ENCODE measurements at regions not wholly inside any gene's neighbourhood (a gene's known extent, or its start where the extent isn't known, plus 50 kb on each side); places are given as distances from the start of the nearest gene placed in this dataset.

- Histone ChIP-seq H3K4me3 (ENCODE audit: low read depth in 1 of 2, low read length in 2 of 2) (no peak overlapping the region), H3K27me3 (ENCODE audit: control insufficient read depth in 1 of 2, insufficient read depth in 2 of 2, low read length in 2 of 2) (no peaks in the 10 kb centered on the region), H3K4me1 (ENCODE audit: control insufficient read depth in 1 of 2, insufficient read depth in 2 of 2, low read length in 2 of 2) (no peaks in the 10 kb centered on the region), H3K9ac (ENCODE audit: low read depth in 1 of 2, low read length in 2 of 2) (no peak overlapping the region), H3K9me3 (ENCODE audit: control insufficient read depth in 1 of 2, low read length in 2 of 2) (no peaks in the 10 kb centered on the region), H3K27ac (ENCODE audit: low read depth, low read length) (no peak overlapping the region), H3K36me3 (ENCODE audit: control insufficient read depth in 1 of 2, insufficient read depth in 2 of 2, low read length in 2 of 2) (no peaks in the 10 kb centered on the region)
Measured at GRCh38 chr4:138770818-138771217, 244.8 kb upstream of the NOCT start.

- Histone ChIP-seq H3K27ac (ENCODE audit: low read depth, low read length) (no peak overlapping the region), H3K36me3 (ENCODE audit: control insufficient read depth in 1 of 2, insufficient read depth in 2 of 2, low read length in 2 of 2) (no peaks in the 10 kb centered on the region)
Measured at GRCh38 chr4:138766332-138766731, 249.2 kb upstream of the NOCT start.

GRCh38 chr4:138765442-138765841, 250.1 kb upstream of the NOCT start:
- no peak overlapping the region for H3K4me3 ChIP-seq (ENCODE audit: low read depth in 1 of 2, low read length in 2 of 2)
- no peaks in the 10 kb centered on the region for H3K27me3 ChIP-seq (ENCODE audit: control insufficient read depth in 1 of 2, insufficient read depth in 2 of 2, low read length in 2 of 2)
- H3K36me3 ChIP-seq (ENCODE audit: control insufficient read depth in 1 of 2, insufficient read depth in 2 of 2, low read length in 2 of 2), result no peaks in the 10 kb centered on the region
- no peak overlapping the region for H3K27ac ChIP-seq (ENCODE audit: low read depth, low read length)
- H3K4me1 ChIP-seq (ENCODE audit: control insufficient read depth in 1 of 2, insufficient read depth in 2 of 2, low read length in 2 of 2), result no peaks in the 10 kb centered on the region
- no peaks in the 10 kb centered on the region for H3K9me3 ChIP-seq (ENCODE audit: control insufficient read depth in 1 of 2, low read length in 2 of 2)
- H3K9ac ChIP-seq (ENCODE audit: low read depth in 1 of 2, low read length in 2 of 2), result no peak overlapping the region

More at GRCh38 chr4:138766332-138766731, 249.2 kb upstream of the NOCT start:
- Histone ChIP-seq H3K4me1 (ENCODE audit: control insufficient read depth in 1 of 2, insufficient read depth in 2 of 2, low read length in 2 of 2) (no peaks in the 10 kb centered on the region), H3K9me3 (ENCODE audit: control insufficient read depth in 1 of 2, low read length in 2 of 2) (no peaks in the 10 kb centered on the region), H3K27me3 (ENCODE audit: control insufficient read depth in 1 of 2, insufficient read depth in 2 of 2, low read length in 2 of 2) (no peaks in the 10 kb centered on the region), H3K9ac (ENCODE audit: low read depth in 1 of 2, low read length in 2 of 2) (no peak overlapping the region), H3K4me3 (ENCODE audit: low read depth in 1 of 2, low read length in 2 of 2) (no peak overlapping the region)

GRCh38 chr4:138761638-138762220, 253.9 kb upstream of the NOCT start:
- no peak overlapping the region for H3K27ac ChIP-seq (ENCODE audit: low read depth, low read length)
- no peaks in the 10 kb centered on the region for H3K9me3 ChIP-seq (ENCODE audit: control insufficient read depth in 1 of 2, low read length in 2 of 2)
- no peaks in the 10 kb centered on the region for H3K27me3 ChIP-seq (ENCODE audit: control insufficient read depth in 1 of 2, insufficient read depth in 2 of 2, low read length in 2 of 2)
- H3K9ac ChIP-seq (ENCODE audit: low read depth in 1 of 2, low read length in 2 of 2), result no peak overlapping the region
- H3K4me3 ChIP-seq (ENCODE audit: low read depth in 1 of 2, low read length in 2 of 2), result no peak overlapping the region
- H3K4me1 ChIP-seq (ENCODE audit: control insufficient read depth in 1 of 2, insufficient read depth in 2 of 2, low read length in 2 of 2), result no peaks in the 10 kb centered on the region
- no peaks in the 10 kb centered on the region for H3K36me3 ChIP-seq (ENCODE audit: control insufficient read depth in 1 of 2, insufficient read depth in 2 of 2, low read length in 2 of 2)

GRCh38 chr4:138759554-138759902, 256.1 kb upstream of the NOCT start:
- Histone ChIP-seq H3K27ac (ENCODE audit: low read depth, low read length) (no peak overlapping the region), H3K4me3 (ENCODE audit: low read depth in 1 of 2, low read length in 2 of 2) (no peak overlapping the region), H3K9me3 (ENCODE audit: control insufficient read depth in 1 of 2, low read length in 2 of 2) (no peaks in the 10 kb centered on the region), H3K9ac (ENCODE audit: low read depth in 1 of 2, low read length in 2 of 2) (no peak overlapping the region), H3K4me1 (ENCODE audit: control insufficient read depth in 1 of 2, insufficient read depth in 2 of 2, low read length in 2 of 2) (no peaks in the 10 kb centered on the region), H3K36me3 (ENCODE audit: control insufficient read depth in 1 of 2, insufficient read depth in 2 of 2, low read length in 2 of 2) (no peaks in the 10 kb centered on the region), H3K27me3 (ENCODE audit: control insufficient read depth in 1 of 2, insufficient read depth in 2 of 2, low read length in 2 of 2) (no peaks in the 10 kb centered on the region)

GRCh38 chr4:138758876-138759553, 256.6 kb upstream of the NOCT start:
- Histone ChIP-seq H3K4me3 (ENCODE audit: low read depth in 1 of 2, low read length in 2 of 2) (no peak overlapping the region), H3K4me1 (ENCODE audit: control insufficient read depth in 1 of 2, insufficient read depth in 2 of 2, low read length in 2 of 2) (no peaks in the 10 kb centered on the region), H3K36me3 (ENCODE audit: control insufficient read depth in 1 of 2, insufficient read depth in 2 of 2, low read length in 2 of 2) (no peaks in the 10 kb centered on the region), H3K9ac (ENCODE audit: low read depth in 1 of 2, low read length in 2 of 2) (no peak overlapping the region), H3K27ac (ENCODE audit: low read depth, low read length) (no peak overlapping the region), H3K9me3 (ENCODE audit: control insufficient read depth in 1 of 2, low read length in 2 of 2) (no peaks in the 10 kb centered on the region), H3K27me3 (ENCODE audit: control insufficient read depth in 1 of 2, insufficient read depth in 2 of 2, low read length in 2 of 2) (no peaks in the 10 kb centered on the region)

- H3K9me3 ChIP-seq (ENCODE audit: control insufficient read depth in 1 of 2, low read length in 2 of 2), result no peaks in the 10 kb centered on the region
Measured at GRCh38 chr4:138758196-138758595, 257.4 kb upstream of the NOCT start.

GRCh38 chr4:138757432-138757831, 258.1 kb upstream of the NOCT start:
- no peaks in the 10 kb centered on the region for H3K9me3 ChIP-seq (ENCODE audit: control insufficient read depth in 1 of 2, low read length in 2 of 2)
- no peaks in the 10 kb centered on the region for H3K4me1 ChIP-seq (ENCODE audit: control insufficient read depth in 1 of 2, insufficient read depth in 2 of 2, low read length in 2 of 2)
- H3K27ac ChIP-seq (ENCODE audit: low read depth, low read length), result no peak overlapping the region
- H3K9ac ChIP-seq (ENCODE audit: low read depth in 1 of 2, low read length in 2 of 2), result no peak overlapping the region
- no peaks in the 10 kb centered on the region for H3K36me3 ChIP-seq (ENCODE audit: control insufficient read depth in 1 of 2, insufficient read depth in 2 of 2, low read length in 2 of 2)
- no peaks in the 10 kb centered on the region for H3K27me3 ChIP-seq (ENCODE audit: control insufficient read depth in 1 of 2, insufficient read depth in 2 of 2, low read length in 2 of 2)
- H3K4me3 ChIP-seq (ENCODE audit: low read depth in 1 of 2, low read length in 2 of 2), result no peak overlapping the region

More at GRCh38 chr4:138758196-138758595, 257.4 kb upstream of the NOCT start:
- no peak overlapping the region for H3K27ac ChIP-seq (ENCODE audit: low read depth, low read length)
- no peaks in the 10 kb centered on the region for H3K36me3 ChIP-seq (ENCODE audit: control insufficient read depth in 1 of 2, insufficient read depth in 2 of 2, low read length in 2 of 2)
- no peaks in the 10 kb centered on the region for H3K27me3 ChIP-seq (ENCODE audit: control insufficient read depth in 1 of 2, insufficient read depth in 2 of 2, low read length in 2 of 2)
- H3K4me3 ChIP-seq (ENCODE audit: low read depth in 1 of 2, low read length in 2 of 2), result no peak overlapping the region
- H3K9ac ChIP-seq (ENCODE audit: low read depth in 1 of 2, low read length in 2 of 2), result no peak overlapping the region
- no peaks in the 10 kb centered on the region for H3K4me1 ChIP-seq (ENCODE audit: control insufficient read depth in 1 of 2, insufficient read depth in 2 of 2, low read length in 2 of 2)

GRCh38 chr4:138756519-138756918, 259.1 kb upstream of the NOCT start:
- H3K36me3 ChIP-seq (ENCODE audit: control insufficient read depth in 1 of 2, insufficient read depth in 2 of 2, low read length in 2 of 2), result no peaks in the 10 kb centered on the region
- no peaks in the 10 kb centered on the region for H3K9me3 ChIP-seq (ENCODE audit: control insufficient read depth in 1 of 2, low read length in 2 of 2)
- H3K27me3 ChIP-seq (ENCODE audit: control insufficient read depth in 1 of 2, insufficient read depth in 2 of 2, low read length in 2 of 2), result no peaks in the 10 kb centered on the region
- no peaks in the 10 kb centered on the region for H3K4me1 ChIP-seq (ENCODE audit: control insufficient read depth in 1 of 2, insufficient read depth in 2 of 2, low read length in 2 of 2)
- H3K9ac ChIP-seq (ENCODE audit: low read depth in 1 of 2, low read length in 2 of 2), result no peak overlapping the region
- H3K27ac ChIP-seq (ENCODE audit: low read depth, low read length), result no peak overlapping the region
- no peak overlapping the region for H3K4me3 ChIP-seq (ENCODE audit: low read depth in 1 of 2, low read length in 2 of 2)

- Histone ChIP-seq H3K4me3 (ENCODE audit: low read depth in 1 of 2, low read length in 2 of 2) (no peak overlapping the region), H3K27me3 (ENCODE audit: control insufficient read depth in 1 of 2, insufficient read depth in 2 of 2, low read length in 2 of 2) (no peaks in the 10 kb centered on the region), H3K36me3 (ENCODE audit: control insufficient read depth in 1 of 2, insufficient read depth in 2 of 2, low read length in 2 of 2) (no peaks in the 10 kb centered on the region), H3K9me3 (ENCODE audit: control insufficient read depth in 1 of 2, low read length in 2 of 2) (no peaks in the 10 kb centered on the region), H3K4me1 (ENCODE audit: control insufficient read depth in 1 of 2, insufficient read depth in 2 of 2, low read length in 2 of 2) (no peaks in the 10 kb centered on the region), H3K27ac (ENCODE audit: low read depth, low read length) (no peak overlapping the region), H3K9ac (ENCODE audit: low read depth in 1 of 2, low read length in 2 of 2) (no peak overlapping the region)
Measured at GRCh38 chr4:138751309-138751708, 264.3 kb upstream of the NOCT start.

Data from duodenal mucosa (tissue), 2 donors.